ENCODE measurements at regions not wholly inside any gene's neighbourhood (a gene's known extent, or its start where the extent isn't known, plus 50 kb on each side); places are given as distances from the start of the nearest gene placed in this dataset.

DNA sequence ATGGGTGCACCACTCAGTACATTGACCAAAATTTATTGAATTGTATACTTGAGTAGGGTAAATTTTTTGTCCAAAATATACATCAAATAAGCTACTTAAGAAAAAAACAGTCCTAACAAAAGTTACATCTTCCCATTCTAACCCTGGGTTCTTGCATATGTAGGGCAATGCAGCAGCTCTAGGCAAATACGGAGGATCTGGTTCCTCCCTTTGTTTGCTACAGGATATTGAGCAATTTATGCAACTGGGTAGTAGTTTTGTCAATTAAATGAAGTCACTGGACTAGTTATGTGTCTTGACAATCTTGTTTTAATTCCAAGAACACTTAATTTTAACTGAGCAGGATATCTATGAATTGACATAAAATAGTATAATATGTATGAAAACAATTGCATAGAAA is 1507.2 kb upstream of the PIK3C3 start:
- no peaks in the 10 kb centered on the region for H3K4me1 ChIP-seq (ENCODE audit: low read depth, poor library complexity, severe bottlenecking)
- no peaks in the 10 kb centered on the region for H3K79me2 ChIP-seq (ENCODE audit: insufficient read depth, low read depth)
- H3K9ac ChIP-seq, result no peak overlapping the region
- H3K4me3 ChIP-seq (IDR thresholded peaks at IDR 0.05; ENCODE audit: insufficient read depth, low read depth, low read length), result no peak overlapping the region
- no peaks in the 10 kb centered on the region for H3K36me3 ChIP-seq (ENCODE audit: insufficient read depth)
- H3K4me2 ChIP-seq, result no peak overlapping the region
- TF ChIP-seq, protein P1, sequence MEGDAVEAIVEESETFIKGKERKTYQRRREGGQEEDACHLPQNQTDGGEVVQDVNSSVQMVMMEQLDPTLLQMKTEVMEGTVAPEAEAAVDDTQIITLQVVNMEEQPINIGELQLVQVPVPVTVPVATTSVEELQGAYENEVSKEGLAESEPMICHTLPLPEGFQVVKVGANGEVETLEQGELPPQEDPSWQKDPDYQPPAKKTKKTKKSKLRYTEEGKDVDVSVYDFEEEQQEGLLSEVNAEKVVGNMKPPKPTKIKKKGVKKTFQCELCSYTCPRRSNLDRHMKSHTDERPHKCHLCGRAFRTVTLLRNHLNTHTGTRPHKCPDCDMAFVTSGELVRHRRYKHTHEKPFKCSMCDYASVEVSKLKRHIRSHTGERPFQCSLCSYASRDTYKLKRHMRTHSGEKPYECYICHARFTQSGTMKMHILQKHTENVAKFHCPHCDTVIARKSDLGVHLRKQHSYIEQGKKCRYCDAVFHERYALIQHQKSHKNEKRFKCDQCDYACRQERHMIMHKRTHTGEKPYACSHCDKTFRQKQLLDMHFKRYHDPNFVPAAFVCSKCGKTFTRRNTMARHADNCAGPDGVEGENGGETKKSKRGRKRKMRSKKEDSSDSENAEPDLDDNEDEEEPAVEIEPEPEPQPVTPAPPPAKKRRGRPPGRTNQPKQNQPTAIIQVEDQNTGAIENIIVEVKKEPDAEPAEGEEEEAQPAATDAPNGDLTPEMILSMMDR (conservative IDR thresholded peaks at IDR 0.05; ENCODE audit: low read depth, low read length), result no peak
- no peaks in the 10 kb centered on the region for H3K27me3 ChIP-seq (ENCODE audit: insufficient read depth, low read depth)
- H4K20me1 ChIP-seq (ENCODE audit: insufficient read depth), result no peaks in the 10 kb centered on the region
- no peak overlapping the region for H3K27ac ChIP-seq
- no peak overlapping the region for H2AFZ ChIP-seq (ENCODE audit: low read depth)

DNA sequence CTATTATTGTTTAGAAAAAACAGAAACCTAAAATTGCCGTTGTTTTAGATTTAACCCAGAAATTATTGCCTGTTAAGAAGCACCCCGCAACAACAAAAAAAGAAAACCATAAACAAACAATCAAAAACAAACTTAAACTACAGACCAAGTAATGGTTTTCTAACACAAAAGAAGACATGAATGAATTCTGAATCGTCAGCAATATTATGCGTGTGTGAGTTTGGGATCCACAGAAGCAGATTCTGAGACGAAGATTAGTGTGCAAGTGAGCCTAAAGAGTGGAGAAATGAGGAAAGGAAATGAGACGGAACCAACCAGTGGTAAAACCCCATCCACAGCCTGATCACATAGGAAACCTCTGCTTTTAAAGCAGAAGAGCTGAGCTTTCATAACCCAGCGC is 1514.9 kb upstream of the PIK3C3 start:
- Histone ChIP-seq H3K79me2 (ENCODE audit: insufficient read depth, low read depth) (no peaks in the 10 kb centered on the region), H4K20me1 (ENCODE audit: insufficient read depth) (no peaks in the 10 kb centered on the region), H3K4me1 (ENCODE audit: low read depth, poor library complexity, severe bottlenecking) (no peaks in the 10 kb centered on the region), H3K27ac (no peak overlapping the region), H3K36me3 (ENCODE audit: insufficient read depth) (no peaks in the 10 kb centered on the region), H2AFZ (ENCODE audit: low read depth) (no peak overlapping the region), H3K4me2 (no peak overlapping the region), H3K9ac (no peak overlapping the region), H3K27me3 (ENCODE audit: insufficient read depth, low read depth) (no peaks in the 10 kb centered on the region), H3K4me3 (IDR thresholded peaks at IDR 0.05; ENCODE audit: insufficient read depth, low read depth, low read length) (no peak overlapping the region)
- TF ChIP-seq, protein P1 (conservative IDR thresholded peaks at IDR 0.05; ENCODE audit: low read depth, low read length), result no peak

DNA sequence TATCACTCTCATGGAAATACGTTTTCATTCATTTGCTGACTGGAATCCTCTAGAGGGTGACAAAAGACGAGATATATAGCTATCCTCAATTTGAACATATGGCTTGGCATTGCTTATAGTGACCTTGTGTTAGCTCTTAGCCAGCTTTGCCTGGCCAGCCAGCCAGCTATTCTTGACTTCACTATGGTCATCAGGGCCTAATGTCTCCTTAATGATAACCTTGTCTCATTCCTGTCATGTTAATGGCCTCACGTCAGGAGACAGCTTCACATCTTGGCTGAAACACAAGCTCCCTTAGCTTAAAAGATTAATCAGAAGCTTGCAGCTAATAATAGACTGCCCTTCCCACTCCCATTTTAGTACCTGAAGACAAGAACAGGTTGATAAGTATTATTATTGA is 1517.5 kb upstream of the PIK3C3 start:
- no peak overlapping the region for H3K27ac ChIP-seq
- no peaks in the 10 kb centered on the region for H3K27me3 ChIP-seq (ENCODE audit: insufficient read depth, low read depth)
- H3K36me3 ChIP-seq (ENCODE audit: insufficient read depth), result no peaks in the 10 kb centered on the region
- no peak overlapping the region for H3K4me2 ChIP-seq
- H2AFZ ChIP-seq (ENCODE audit: low read depth), result no peak overlapping the region
- TF ChIP-seq, protein P1 (conservative IDR thresholded peaks at IDR 0.05; ENCODE audit: low read depth, low read length), result no peak
- no peaks in the 10 kb centered on the region for H4K20me1 ChIP-seq (ENCODE audit: insufficient read depth)
- H3K4me1 ChIP-seq (ENCODE audit: low read depth, poor library complexity, severe bottlenecking), result no peaks in the 10 kb centered on the region
- no peak overlapping the region for H3K4me3 ChIP-seq (IDR thresholded peaks at IDR 0.05; ENCODE audit: insufficient read depth, low read depth, low read length)
- no peak overlapping the region for H3K9ac ChIP-seq
- no peaks in the 10 kb centered on the region for H3K79me2 ChIP-seq (ENCODE audit: insufficient read depth, low read depth)

DNA sequence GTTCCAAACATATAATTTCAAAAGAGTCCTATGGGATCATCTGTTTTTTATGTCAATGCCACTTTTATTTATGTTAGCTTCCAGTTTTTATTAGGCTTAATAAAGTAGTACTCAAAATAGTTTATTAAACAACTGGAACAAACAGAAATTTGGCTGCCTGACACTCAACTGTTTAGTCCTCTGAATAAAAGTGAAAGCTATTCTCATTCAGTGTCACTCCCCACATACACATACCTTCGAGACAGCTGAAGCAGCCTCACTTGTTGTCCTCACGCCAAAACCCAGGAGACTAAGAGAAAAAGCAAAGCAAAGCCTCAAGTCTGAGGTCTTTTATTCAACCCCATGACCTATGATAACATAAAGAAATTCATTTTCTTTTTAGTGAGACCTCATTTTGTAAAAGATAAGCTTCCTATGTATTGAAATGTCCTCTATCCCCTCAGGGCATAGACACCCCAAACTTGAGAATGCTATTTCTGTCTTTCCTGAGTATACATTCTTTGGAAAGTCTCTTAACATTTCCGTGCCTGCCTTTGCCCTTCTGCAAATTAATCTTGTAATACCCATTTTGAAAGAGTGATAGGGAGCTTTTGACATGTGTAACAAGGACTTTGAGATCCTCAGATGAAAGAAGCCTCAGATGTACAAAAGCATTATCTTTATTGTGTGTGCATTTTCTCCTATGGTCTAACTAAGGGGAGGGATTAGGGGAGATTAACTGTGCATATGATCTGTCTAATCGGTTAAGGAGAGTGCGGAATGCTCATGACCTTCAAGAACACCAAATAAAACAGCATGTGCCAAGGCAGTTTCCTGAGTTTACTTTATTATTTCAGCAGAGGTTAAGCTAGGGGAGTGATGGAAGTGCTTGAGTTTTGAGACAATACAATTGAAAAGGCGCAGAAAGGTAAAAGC is 1523.7 kb upstream of the PIK3C3 start:
- H4K20me1 ChIP-seq (ENCODE audit: insufficient read depth), result no peaks in the 10 kb centered on the region
- H3K27me3 ChIP-seq (ENCODE audit: insufficient read depth, low read depth), result no peaks in the 10 kb centered on the region
- H2AFZ ChIP-seq (ENCODE audit: low read depth), result no peak overlapping the region
- no peak overlapping the region for H3K27ac ChIP-seq
- H3K4me2 ChIP-seq, result no peak overlapping the region
- H3K4me1 ChIP-seq (ENCODE audit: low read depth, poor library complexity, severe bottlenecking), result no peaks in the 10 kb centered on the region
- no peak overlapping the region for H3K9ac ChIP-seq
- TF ChIP-seq, protein P1 (conservative IDR thresholded peaks at IDR 0.05; ENCODE audit: low read depth, low read length), result no peak
- H3K79me2 ChIP-seq (ENCODE audit: insufficient read depth, low read depth), result no peaks in the 10 kb centered on the region
- no peaks in the 10 kb centered on the region for H3K36me3 ChIP-seq (ENCODE audit: insufficient read depth)
- H3K4me3 ChIP-seq (IDR thresholded peaks at IDR 0.05; ENCODE audit: insufficient read depth, low read depth, low read length), result no peak overlapping the region
